Esophagus muscularis mucosa (tissue), 4 donors: ENCODE measurements at regions not wholly inside any gene's neighbourhood (a gene's known extent, or its start where the extent isn't known, plus 50 kb on each side); places are given as distances from the start of the nearest gene placed in this dataset.

Source experiments
- DNase-seq: peaks from one replicate; pipeline ENCODE4 v3.0.0-alpha.2; 2017; ENCODE audit errors: extremely low spot score
- H3K27ac ChIP-seq, 4 donors: fragments of 200-600 bp; sonication (generic); replicated peaks in 1 of 4; 1 replicate in 3 of 4; 2 replicates in 1 of 4; pipeline ENCODE4 v1.5.1; 2016 to 2019; ENCODE audit warnings: mild to moderate bottlenecking in 1 of 4
- H3K27me3 ChIP-seq, 4 donors: fragments of 200-600 bp; sonication (generic); one replicate each; pipeline versions ENCODE4 v1.5.1 to v1.6.0; 2016 to 2019
- H3K36me3 ChIP-seq, 4 donors: fragments of 200-600 bp; sonication (generic); one replicate each; pipeline ENCODE4 v1.5.1; 2016 to 2019
- H3K4me1 ChIP-seq, 4 donors: fragments of 200-600 bp; sonication (generic); one replicate each; pipeline ENCODE4 v1.5.1; 2016 to 2019
- H3K4me3 ChIP-seq, 4 donors: fragments of 200-600 bp; sonication (generic); 1 replicate in 2 of 4; 2 replicates in 2 of 4; pipeline ENCODE4 v1.5.1; 2016 to 2019; ENCODE audit warnings: mild to moderate bottlenecking in 4 of 4, moderate library complexity in 1 of 4
- H3K9me3 ChIP-seq, 4 donors: fragments of 200-600 bp; sonication (generic); 1 replicate in 3 of 4; 2 replicates in 1 of 4; pipeline ENCODE4 v1.5.1; 2016 to 2019
- EP300 ChIP-seq: sonication (generic); formaldehyde crosslinking; IDR thresholded peaks from one replicate; pipeline ENCODE4 v1.6.1; 2017; ENCODE audit warnings: antibody characterized with exemption
- POLR2A ChIP-seq: fragments of 450-650 bp; IDR thresholded peaks from one replicate; pipeline ENCODE4 v1.6.1; 2017; ENCODE audit warnings: antibody characterized with exemption, moderate library complexity, mild to moderate bottlenecking, low read depth
- POLR2AphosphoS5 ChIP-seq, 2 donors: sonication (generic); formaldehyde crosslinking; IDR thresholded peaks; one replicate each; pipeline ENCODE4 v1.6.1; 2017; ENCODE audit warnings: antibody characterized with exemption in 2 of 2
- WGBS: methylation state at CpG from one replicate; pipeline ENCODE4 v1.1.5; 2018; 5-methylcytosine and 5-hydroxymethylcytosine counted together
- intact Hi-C: fragments of 100-400 bp; cut with DNase I; formaldehyde crosslinking; loops from one replicate; pipeline ENCODE4 v1.15.1; 2023
- TF ChIP-seq, protein P1 (sequence below), 3 experiments: fragments of 200-600 bp in 2 of 3; fragments of 450-650 bp in 1 of 3; sonication (generic) in 2 of 3; IDR thresholded peaks; one replicate each; pipeline ENCODE4 v1.5.1; 2017 to 2019; ENCODE audit warnings: antibody characterized with exemption in 3 of 3, mild to moderate bottlenecking in 2 of 3, moderate library complexity in 1 of 3

DNA sequence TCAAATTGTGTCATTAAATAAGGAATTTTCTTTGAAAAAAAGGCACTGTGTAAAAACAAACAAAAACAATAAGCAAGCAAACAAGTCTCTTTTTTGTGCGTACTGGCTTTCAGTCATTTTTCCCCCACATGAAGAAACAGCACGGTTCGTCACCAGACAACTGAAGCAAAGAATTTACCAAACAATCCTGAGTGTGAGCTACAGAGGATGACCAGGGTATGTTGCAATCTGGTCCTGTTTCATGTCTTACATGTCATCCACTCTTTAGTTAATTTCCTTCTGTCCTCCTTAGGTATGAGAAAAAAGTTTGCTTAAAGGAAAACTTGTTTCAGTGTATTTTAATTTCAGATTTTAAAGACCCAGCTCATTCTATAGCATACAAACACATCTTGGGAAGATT is 1080.7 kb upstream of the NUDT12 start:
- 44% methylated on average over 3 of the region's 3 CpGs for WGBS

DNA sequence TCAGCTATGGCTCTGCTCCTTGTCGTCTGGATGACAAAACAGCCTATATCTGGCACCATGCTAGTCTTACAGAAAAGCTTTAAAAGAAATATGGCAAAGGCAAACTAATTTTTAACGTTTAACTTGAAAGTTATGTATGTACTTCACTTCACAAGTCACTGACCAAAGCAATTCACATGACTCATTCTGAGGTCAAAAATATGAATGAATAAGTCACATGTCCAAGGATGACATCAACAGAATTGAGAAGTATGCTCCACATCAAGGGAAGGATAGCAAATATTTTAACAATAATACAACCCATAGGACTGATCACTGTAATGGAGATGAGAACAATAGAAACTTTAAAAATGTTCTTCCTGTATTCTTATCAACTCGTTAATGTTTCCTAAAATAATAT is 1072.6 kb upstream of the NUDT12 start:
- Histone ChIP-seq H3K27me3 (no peaks in the 10 kb centered on the region), H3K27ac (no peak overlapping the region), H3K36me3 (no peaks in the 10 kb centered on the region), H3K4me1 (no peaks in the 10 kb centered on the region), H3K4me3 (no peak overlapping the region), H3K9me3 (no peaks in the 10 kb centered on the region)
- DNase-seq, result no peak
- intact Hi-C loops, result no loop called here
- WGBS, result 74% methylated on average over 3 of the region's 3 CpGs
- TF ChIP-seq POLR2A, result no peak
- TF ChIP-seq EP300, result no peak
- TF ChIP-seq, protein P1, sequence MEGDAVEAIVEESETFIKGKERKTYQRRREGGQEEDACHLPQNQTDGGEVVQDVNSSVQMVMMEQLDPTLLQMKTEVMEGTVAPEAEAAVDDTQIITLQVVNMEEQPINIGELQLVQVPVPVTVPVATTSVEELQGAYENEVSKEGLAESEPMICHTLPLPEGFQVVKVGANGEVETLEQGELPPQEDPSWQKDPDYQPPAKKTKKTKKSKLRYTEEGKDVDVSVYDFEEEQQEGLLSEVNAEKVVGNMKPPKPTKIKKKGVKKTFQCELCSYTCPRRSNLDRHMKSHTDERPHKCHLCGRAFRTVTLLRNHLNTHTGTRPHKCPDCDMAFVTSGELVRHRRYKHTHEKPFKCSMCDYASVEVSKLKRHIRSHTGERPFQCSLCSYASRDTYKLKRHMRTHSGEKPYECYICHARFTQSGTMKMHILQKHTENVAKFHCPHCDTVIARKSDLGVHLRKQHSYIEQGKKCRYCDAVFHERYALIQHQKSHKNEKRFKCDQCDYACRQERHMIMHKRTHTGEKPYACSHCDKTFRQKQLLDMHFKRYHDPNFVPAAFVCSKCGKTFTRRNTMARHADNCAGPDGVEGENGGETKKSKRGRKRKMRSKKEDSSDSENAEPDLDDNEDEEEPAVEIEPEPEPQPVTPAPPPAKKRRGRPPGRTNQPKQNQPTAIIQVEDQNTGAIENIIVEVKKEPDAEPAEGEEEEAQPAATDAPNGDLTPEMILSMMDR (IDR thresholded peaks at IDR 0.05), result no peak
- no peak for TF ChIP-seq POLR2AphosphoS5 (IDR thresholded peaks at IDR 0.05)

More for the DNA sequence above, 1080.7 kb upstream of the NUDT12 start:
- H3K4me3 ChIP-seq, result no peak overlapping the region
- intact Hi-C loops, result no loop called here
- no peak overlapping the region for H3K27ac ChIP-seq
- TF ChIP-seq POLR2A (no peak), POLR2AphosphoS5 (IDR thresholded peaks at IDR 0.05) (peak in 1 of 2 donors; percentile 59)
- H3K9me3 ChIP-seq, result no peaks in the 10 kb centered on the region
- no peaks in the 10 kb centered on the region for H3K36me3 ChIP-seq
- H3K27me3 ChIP-seq, result no peaks in the 10 kb centered on the region
- no peaks in the 10 kb centered on the region for H3K4me1 ChIP-seq
- no peak for DNase-seq

DNA sequence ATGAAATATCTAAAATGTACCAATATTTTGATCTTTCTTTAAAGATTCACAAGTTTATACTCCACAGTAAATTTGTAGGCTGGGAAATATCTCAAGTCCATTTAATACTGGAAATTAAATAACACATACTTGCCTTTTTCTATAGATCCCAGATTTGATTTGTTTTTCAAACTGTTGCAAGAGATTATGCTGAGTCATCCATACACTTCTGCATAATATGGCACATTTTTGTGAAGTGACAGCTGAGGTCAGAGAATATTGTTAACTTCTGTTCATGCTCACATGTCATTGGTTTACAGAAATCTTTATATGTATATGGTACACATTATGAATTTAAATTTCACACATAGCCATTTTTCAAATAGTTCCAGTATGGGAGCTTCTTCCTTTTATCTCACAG is 1066.3 kb upstream of the NUDT12 start:
- no peak for DNase-seq
- peaks cover 0 to 7% (median 3%) of the 10 kb centered on the region in 4 donors for H3K9me3 ChIP-seq

DNA sequence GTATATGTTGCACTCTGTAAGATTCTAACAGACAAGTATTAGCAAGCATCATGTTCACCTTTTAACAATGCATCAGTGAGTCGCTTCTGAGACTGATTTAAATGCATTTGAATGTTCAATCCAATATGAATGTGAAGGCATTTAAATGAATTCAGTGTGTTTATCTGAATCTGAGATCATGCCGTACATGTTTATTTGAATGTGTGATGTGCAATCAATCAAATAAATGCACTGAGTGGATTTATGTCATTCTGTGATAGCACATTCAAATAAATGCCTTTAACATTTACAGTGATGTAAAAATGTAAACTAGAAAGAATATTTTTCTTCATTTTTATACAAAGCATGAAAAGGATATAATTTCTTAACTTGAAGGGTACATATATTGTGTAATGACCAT is 1063.5 kb upstream of the NUDT12 start:
- no peak overlapping the region for H3K4me3 ChIP-seq
- H3K4me1 ChIP-seq, result no peaks in the 10 kb centered on the region
- no peak for TF ChIP-seq POLR2A
- H3K27me3 ChIP-seq, result no peaks in the 10 kb centered on the region
- no peak overlapping the region for H3K27ac ChIP-seq
- 45% methylated on average over 2 of the region's 2 CpGs for WGBS
- no peak for DNase-seq
- no peaks in the 10 kb centered on the region for H3K36me3 ChIP-seq
- peaks cover 0 to 7% (median 3%) of the 10 kb centered on the region in 4 donors for H3K9me3 ChIP-seq
- intact Hi-C loops, result no loop called here

More for the DNA sequence above, 1066.3 kb upstream of the NUDT12 start:
- H3K27ac ChIP-seq, result no peak overlapping the region
- TF ChIP-seq POLR2A (no peak), EP300 (no peak), POLR2AphosphoS5 (IDR thresholded peaks at IDR 0.05) (no peak)
- TF ChIP-seq, protein P1 (IDR thresholded peaks at IDR 0.05), result no peak
- H3K27me3 ChIP-seq, result no peaks in the 10 kb centered on the region
- no peak overlapping the region for H3K4me3 ChIP-seq
- intact Hi-C loops, result no loop called here
- no peaks in the 10 kb centered on the region for H3K4me1 ChIP-seq
- no peaks in the 10 kb centered on the region for H3K36me3 ChIP-seq

DNA sequence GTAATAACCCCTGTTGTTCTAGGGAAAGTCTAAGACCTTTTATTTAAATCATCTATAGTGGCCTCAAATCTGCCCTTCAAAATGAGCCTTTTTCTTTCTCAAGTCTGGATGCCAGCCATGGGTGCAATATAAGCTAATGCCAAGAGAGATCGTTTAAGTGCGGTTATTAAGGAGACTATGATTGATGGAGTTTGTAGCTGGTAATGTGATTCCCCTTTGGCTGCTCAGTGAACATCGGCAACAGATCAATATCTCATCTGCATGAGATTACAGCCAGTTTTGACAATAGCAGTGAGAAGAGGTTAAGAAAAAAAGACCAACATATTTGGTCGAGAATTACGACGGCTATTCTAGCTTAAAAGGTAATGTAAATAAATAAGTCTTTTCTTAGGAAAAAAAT is 1049.4 kb upstream of the NUDT12 start:
- Histone ChIP-seq H3K9me3 (no peaks in the 10 kb centered on the region), H3K27me3 (no peaks in the 10 kb centered on the region), H3K4me1 (no peaks in the 10 kb centered on the region), H3K36me3 (no peaks in the 10 kb centered on the region), H3K4me3 (no peak overlapping the region), H3K27ac (no peak overlapping the region)
- WGBS, result 77% methylated on average over 6 of the region's 6 CpGs
- intact Hi-C loops, result no loop called here
- no peak for DNase-seq
- TF ChIP-seq POLR2AphosphoS5 (IDR thresholded peaks at IDR 0.05), result no peak
- TF ChIP-seq, protein P1 (IDR thresholded peaks at IDR 0.05), result no peak
- no peak for TF ChIP-seq POLR2A
- no peak for TF ChIP-seq EP300

DNA sequence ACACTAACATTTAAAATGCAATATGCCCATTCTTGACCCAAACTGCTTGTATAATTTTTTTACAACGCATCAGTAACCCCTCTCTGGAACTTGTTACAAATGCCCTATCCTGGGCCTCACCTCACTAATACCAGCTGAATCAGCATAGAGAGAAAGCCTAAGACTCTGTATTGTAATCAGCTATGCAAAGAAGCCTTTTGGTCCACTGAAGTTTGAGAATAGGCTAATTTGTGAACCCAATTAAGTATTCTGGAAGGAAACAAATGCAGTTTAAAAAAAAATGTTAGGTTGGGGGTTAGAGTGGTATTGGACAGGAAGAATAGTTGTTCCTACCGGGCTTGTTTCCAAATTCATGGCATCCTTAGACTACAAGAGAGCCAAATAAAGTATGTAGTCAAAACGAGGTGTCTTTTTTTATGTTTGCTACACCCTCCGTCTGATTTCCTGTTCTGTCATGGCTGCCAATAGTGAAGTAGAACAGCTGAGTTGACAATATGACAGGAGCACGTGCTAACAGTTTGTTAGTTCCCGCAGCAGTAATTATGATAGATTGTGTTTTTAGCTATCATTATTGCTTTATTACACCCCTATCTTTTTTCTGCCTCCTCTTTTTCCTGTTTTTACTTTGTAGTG is 1048.7 kb upstream of the NUDT12 start:
- Histone ChIP-seq H3K27ac (no peak overlapping the region), H3K4me3 (no peak overlapping the region), H3K27me3 (no peaks in the 10 kb centered on the region), H3K9me3 (no peaks in the 10 kb centered on the region), H3K36me3 (no peaks in the 10 kb centered on the region), H3K4me1 (no peaks in the 10 kb centered on the region)
- TF ChIP-seq POLR2AphosphoS5 (IDR thresholded peaks at IDR 0.05) (no peak), POLR2A (no peak), EP300 (no peak)
- TF ChIP-seq, protein P1 (IDR thresholded peaks at IDR 0.05), result no peak
- WGBS, result 40% methylated on average over 6 of the region's 6 CpGs
- intact Hi-C loops, result no loop called here
- DNase-seq, result no peak
